Prostate gland (tissue), 2 donors: ENCODE measurements at regions not wholly inside any gene's neighbourhood (a gene's known extent, or its start where the extent isn't known, plus 50 kb on each side); places are given as distances from the start of the nearest gene placed in this dataset.

Experiments used
- POLR2A ChIP-seq: fragments of 450-650 bp; IDR thresholded peaks from one replicate; pipeline ENCODE4 v1.6.1; 2016; ENCODE audit warnings: antibody characterized with exemption, mild to moderate bottlenecking
- POLR2AphosphoS5 ChIP-seq: sonication (generic); formaldehyde crosslinking; IDR thresholded peaks from one replicate; pipeline ENCODE4 v1.6.1; 2017; ENCODE audit warnings: antibody characterized with exemption
- TF ChIP-seq, protein P1 (sequence below), 4 experiments: fragments of 200-600 bp in 2 of 4; fragments of 450-650 bp in 2 of 4; sonication (generic) in 2 of 4; IDR thresholded peaks; 1 replicate in 3 of 4; 2 replicates in 1 of 4; pipeline ENCODE4 v1.5.1; 2016 to 2019; ENCODE audit warnings: antibody characterized with exemption in 4 of 4, mild to moderate bottlenecking in 2 of 4, moderate library complexity in 2 of 4

GRCh38 chr1:185495007-185495406 lies 178.0 kb upstream of the IVNS1ABP start:
- TF ChIP-seq, protein P1, sequence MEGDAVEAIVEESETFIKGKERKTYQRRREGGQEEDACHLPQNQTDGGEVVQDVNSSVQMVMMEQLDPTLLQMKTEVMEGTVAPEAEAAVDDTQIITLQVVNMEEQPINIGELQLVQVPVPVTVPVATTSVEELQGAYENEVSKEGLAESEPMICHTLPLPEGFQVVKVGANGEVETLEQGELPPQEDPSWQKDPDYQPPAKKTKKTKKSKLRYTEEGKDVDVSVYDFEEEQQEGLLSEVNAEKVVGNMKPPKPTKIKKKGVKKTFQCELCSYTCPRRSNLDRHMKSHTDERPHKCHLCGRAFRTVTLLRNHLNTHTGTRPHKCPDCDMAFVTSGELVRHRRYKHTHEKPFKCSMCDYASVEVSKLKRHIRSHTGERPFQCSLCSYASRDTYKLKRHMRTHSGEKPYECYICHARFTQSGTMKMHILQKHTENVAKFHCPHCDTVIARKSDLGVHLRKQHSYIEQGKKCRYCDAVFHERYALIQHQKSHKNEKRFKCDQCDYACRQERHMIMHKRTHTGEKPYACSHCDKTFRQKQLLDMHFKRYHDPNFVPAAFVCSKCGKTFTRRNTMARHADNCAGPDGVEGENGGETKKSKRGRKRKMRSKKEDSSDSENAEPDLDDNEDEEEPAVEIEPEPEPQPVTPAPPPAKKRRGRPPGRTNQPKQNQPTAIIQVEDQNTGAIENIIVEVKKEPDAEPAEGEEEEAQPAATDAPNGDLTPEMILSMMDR (IDR thresholded peaks at IDR 0.05) = no peak
- TF ChIP-seq POLR2AphosphoS5 (no peak), POLR2A (no peak)
